H1 (cell line): ENCODE measurements at regions not wholly inside any gene's neighbourhood (a gene's known extent, or its start where the extent isn't known, plus 50 kb on each side); places are given as distances from the start of the nearest gene placed in this dataset.

Source experiments
- CTCF ChIA-PET: fragments of 300-600 bp; sonication (Branson Sonifier 250); formaldehyde crosslinking; loops from one replicate; lab custom pipeline; 2021; ENCODE audit not compliant: partially characterized antibody; lab: Charles Lee
- POLR2A ChIA-PET: fragments of 300-600 bp; sonication (Branson Sonifier 250); formaldehyde crosslinking; loops from one replicate; lab custom pipeline; 2021; ENCODE audit warnings: inconsistent platforms; ENCODE audit not compliant: partially characterized antibody; lab: Charles Lee
- DNase-seq, 2 experiments: peaks; one replicate each; pipeline versions ENCODE4 v3.0.0 to v3.0.0-alpha.2; 2010 to 2022; ENCODE audit warnings: low spot score in 2 of 2, low read depth in 1 of 2, mixed read lengths in 1 of 2
- FAIRE-seq: peaks from 2 replicates; lab custom pipeline; 2011; peaks lifted over from hg19 to GRCh38; lab: Jason Lieb, UNC
- H2AFZ ChIP-seq: 2 replicates; pipeline ENCODE4 v1.8.1; 2012; ENCODE audit warnings: low read length, inconsistent platforms
- H2AK5ac ChIP-seq: 2 replicates; pipeline ENCODE4 v1.6.1; 2013; ENCODE audit warnings: low read depth, low read length
- H2BK120ac ChIP-seq: replicated peaks from 2 replicates; pipeline ENCODE3; 2013; ENCODE audit warnings: low read depth, low read length, inconsistent platforms
- H2BK12ac ChIP-seq: 2 replicates; pipeline ENCODE4 v1.6.1; 2013; ENCODE audit warnings: low read depth, low read length
- H2BK15ac ChIP-seq: 2 replicates; pipeline ENCODE4 v1.6.1; 2013; ENCODE audit warnings: low read length
- H2BK20ac ChIP-seq: 2 replicates; pipeline ENCODE4 v1.6.1; 2013; ENCODE audit warnings: low read length
- H2BK5ac ChIP-seq: 2 replicates; pipeline ENCODE4 v1.6.1; 2013; ENCODE audit warnings: low read depth, low read length
- H3K14ac ChIP-seq: 2 replicates; pipeline ENCODE4 v1.6.1; 2013; ENCODE audit warnings: inconsistent platforms; ENCODE audit not compliant: insufficient read length
- H3K18ac ChIP-seq: 2 replicates; pipeline ENCODE4 v1.6.1; 2013; ENCODE audit warnings: low read length; ENCODE audit errors: extremely low read depth
- H3K23ac ChIP-seq: 2 replicates; pipeline ENCODE4 v1.6.1; 2013; ENCODE audit warnings: inconsistent platforms; ENCODE audit not compliant: insufficient read length
- H3K23me2 ChIP-seq: 2 replicates; pipeline ENCODE4 v1.6.1; 2013; ENCODE audit warnings: low read depth, low read length
- H3K27ac ChIP-seq: 2 replicates; pipeline ENCODE4 v1.6.1; 2011; ENCODE audit warnings: low read depth, low read length, inconsistent platforms
- H3K27me3 ChIP-seq, 4 experiments: replicated peaks in 1 of 4; 1 replicate in 1 of 4; 2 replicates in 3 of 4; pipeline versions ENCODE4 v1.6.1 to v1.8.1; 2011 to 2013; ENCODE audit warnings: low read length in 3 of 4, mild to moderate bottlenecking in 3 of 4, inconsistent platforms in 2 of 4, mixed read lengths in 2 of 4, moderate library complexity in 1 of 4; ENCODE audit not compliant: control insufficient read depth in 3 of 4, insufficient read depth in 3 of 4; ENCODE audit errors: extremely low read depth in 1 of 4
- H3K36me3 ChIP-seq, 4 experiments: 2 replicates each; pipeline versions ENCODE4 v1.6.1 to v1.8.1; 2011 to 2013; ENCODE audit warnings: mild to moderate bottlenecking in 4 of 4, low read length in 3 of 4, moderate library complexity in 2 of 4, control low read depth in 1 of 4, inconsistent platforms in 1 of 4; ENCODE audit not compliant: insufficient read depth in 4 of 4, control insufficient read depth in 2 of 4
- H3K4ac ChIP-seq: replicated peaks from 2 replicates; pipeline ENCODE3; 2013; ENCODE audit warnings: low read length, low read depth, mixed read lengths, inconsistent platforms; ENCODE audit not compliant: insufficient read length
- H3K4me1 ChIP-seq, 4 experiments: replicated peaks in 1 of 4; 1 replicate in 1 of 4; 2 replicates in 3 of 4; pipeline versions ENCODE4 v1.6.1 to v1.8.1; 2011 to 2013; ENCODE audit warnings: low read length in 3 of 4, inconsistent platforms in 2 of 4, mixed read lengths in 1 of 4; ENCODE audit not compliant: insufficient read depth in 4 of 4, control insufficient read depth in 3 of 4
- H3K4me2 ChIP-seq, 2 experiments: 2 replicates each; pipeline versions ENCODE4 v1.6.1 to v1.8.1; 2011 to 2013; ENCODE audit warnings: low read depth in 2 of 2, low read length in 2 of 2, control low read depth in 1 of 2, inconsistent platforms in 1 of 2, mild to moderate bottlenecking in 1 of 2; ENCODE audit not compliant: insufficient read depth in 1 of 2
- H3K4me3 ChIP-seq, 4 experiments: fragments of 200-600, 300-600 bp in 1 of 4; sonication (generic), shearing (Covaris generic), sonication (Bioruptor Twin) in 1 of 4; 2 replicates each; pipeline versions ENCODE4 v1.5.1 to v1.8.1; 2011 to 2016; ENCODE audit warnings: low read length in 4 of 4, low read depth in 3 of 4, control low read depth in 2 of 4, inconsistent platforms in 2 of 4, mild to moderate bottlenecking in 2 of 4, mixed read lengths in 1 of 4, moderate library complexity in 1 of 4; ENCODE audit not compliant: insufficient read depth in 2 of 4; ENCODE audit errors: extremely low read depth in 1 of 4
- H3K56ac ChIP-seq: replicated peaks from 2 replicates; pipeline ENCODE3; 2013; ENCODE audit warnings: low read depth, mild to moderate bottlenecking, mixed read lengths, low read length, inconsistent platforms; ENCODE audit not compliant: insufficient read length
- H3K79me1 ChIP-seq: 2 replicates; pipeline ENCODE4 v1.6.1; 2013; ENCODE audit warnings: low read depth, low read length, control low read depth
- H3K79me2 ChIP-seq, 2 experiments: 2 replicates each; pipeline versions ENCODE4 v1.6.1 to v1.8.1; 2012 to 2013; ENCODE audit warnings: low read length in 2 of 2, mild to moderate bottlenecking in 2 of 2, inconsistent platforms in 1 of 2; ENCODE audit not compliant: insufficient read depth in 2 of 2, control insufficient read depth in 1 of 2
- H3K9ac ChIP-seq, 4 experiments: replicated peaks in 1 of 4; 1 replicate in 1 of 4; 2 replicates in 3 of 4; pipeline versions ENCODE4 v1.6.1 to v1.8.1; 2011 to 2013; ENCODE audit warnings: low read depth in 3 of 4, low read length in 3 of 4, control low read depth in 2 of 4, mild to moderate bottlenecking in 2 of 4, moderate library complexity in 2 of 4, inconsistent platforms in 1 of 4; ENCODE audit errors: extremely low read depth in 1 of 4
- H3K9me3 ChIP-seq, 2 experiments: 2 replicates each; pipeline versions ENCODE4 v1.6.1 to v1.8.1; 2012 to 2013; ENCODE audit warnings: mild to moderate bottlenecking in 2 of 2, moderate library complexity in 2 of 2, control low read depth in 1 of 2, inconsistent platforms in 1 of 2, low read depth in 1 of 2, low read length in 1 of 2, mixed read lengths in 1 of 2; ENCODE audit not compliant: insufficient read depth in 2 of 2
- H4K20me1 ChIP-seq, 2 experiments: replicated peaks in 1 of 2; 2 replicates each; pipeline versions ENCODE3 to v1.8.1; 2011 to 2013; ENCODE audit warnings: inconsistent platforms in 2 of 2, low read length in 2 of 2, mild to moderate bottlenecking in 1 of 2; ENCODE audit not compliant: insufficient read depth in 2 of 2, control insufficient read depth in 1 of 2
- H4K5ac ChIP-seq: 2 replicates; pipeline ENCODE4 v1.6.1; 2013; ENCODE audit warnings: low read length, low read depth, mixed read lengths, inconsistent platforms; ENCODE audit not compliant: insufficient read length
- H4K8ac ChIP-seq: 2 replicates; pipeline ENCODE4 v1.8.0; 2013; ENCODE audit warnings: mild to moderate bottlenecking, moderate library complexity, low read length, inconsistent platforms; ENCODE audit not compliant: insufficient read depth; ENCODE audit errors: extremely low read depth
- H4K91ac ChIP-seq: replicated peaks from 2 replicates; pipeline ENCODE3; 2013; ENCODE audit warnings: low read length, mixed read lengths, inconsistent platforms; ENCODE audit not compliant: insufficient read length
- BRCA1 ChIP-seq: IDR thresholded peaks from 2 replicates; pipeline ENCODE4 v1.6.1; 2012; ENCODE audit warnings: low read depth, low read length, improper control_type of control experiment
- CHD2 ChIP-seq: IDR thresholded peaks from 2 replicates; pipeline ENCODE4 v1.6.1; 2012; ENCODE audit warnings: low read length, improper control_type of control experiment
- WGBS, 2 experiments: shearing (Covaris generic) in 1 of 2; methylation state at CpG; one replicate each; pipeline versions ENCODE4 v1.1.6 to v1.1.7; 2013 to 2015; ENCODE audit warnings: low lambda C conversion rate in 2 of 2, mixed read lengths in 2 of 2, inconsistent platforms in 1 of 2, low coverage in 1 of 2, missing lambda C conversion rate in 1 of 2; ENCODE audit not compliant: insufficient replicate concordance in 2 of 2, insufficient coverage in 1 of 2, insufficient read length in 1 of 2; ENCODE audit errors: extremely low coverage in 1 of 2, missing lambda C conversion rate in 1 of 2; 5-methylcytosine and 5-hydroxymethylcytosine counted together

DNA sequence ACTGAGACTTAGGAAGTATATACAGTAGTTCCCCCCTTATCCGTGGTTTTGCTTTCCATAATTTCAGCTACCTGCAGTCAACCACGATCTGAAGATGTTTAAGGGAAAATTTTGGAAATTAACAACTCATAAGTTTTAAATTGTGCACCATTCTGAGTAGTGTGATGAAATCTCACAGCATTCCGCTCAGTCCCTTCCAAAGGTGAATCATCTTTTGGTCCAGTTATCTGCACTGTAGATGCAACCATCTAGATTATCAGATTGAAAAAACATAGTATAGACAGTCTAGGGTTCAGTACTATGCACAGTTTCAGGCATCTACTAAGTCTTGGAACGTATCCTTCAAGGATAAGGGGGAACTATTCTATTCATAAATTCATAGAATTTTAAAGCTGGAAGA lies 109.0 kb downstream of the ANXA3 start:
- ChIA-PET CTCF (interaction anchor here (0.6 to 2.0 kb wide), 6 partner anchors 8 to 1011 kb away, joined by 3 to 6 read pairs (median 4); no protein-coding TSS in a partner anchor), POLR2A (no interaction called here)
- WGBS, 2 experiments, result 85% methylated on average over 4 of the region's 4 CpGs; no CpG with 5 or more reads in 1 of the 2 experiments
- H3K4me1 ChIP-seq, result peaks cover 2 to 13% (median 2%) of the 10 kb centered on the region in 4 experiments; a peak in 3 of 7 replicates
- no peak overlapping the region for H3K14ac ChIP-seq
- H2BK12ac ChIP-seq, result no peak overlapping the region
- FAIRE-seq, result no peak
- H2AK5ac ChIP-seq, result no peak overlapping the region
- no peak overlapping the region for H3K4me2 ChIP-seq
- no peak overlapping the region for H2BK15ac ChIP-seq
- H2BK5ac ChIP-seq, result no peak overlapping the region
- H4K5ac ChIP-seq, result no peak overlapping the region
- no peak overlapping the region for H3K56ac ChIP-seq
- H2AFZ ChIP-seq, result no peak overlapping the region
- H3K23ac ChIP-seq, result no peak overlapping the region
- no peaks in the 10 kb centered on the region for H4K20me1 ChIP-seq
- no peak overlapping the region for H2BK120ac ChIP-seq
- no peak for DNase-seq
- H3K27ac ChIP-seq, result no peak overlapping the region
- H3K9ac ChIP-seq, result no peak overlapping the region
- H3K79me2 ChIP-seq, result no peaks in the 10 kb centered on the region
- no peak overlapping the region for H3K4me3 ChIP-seq
- no peaks in the 10 kb centered on the region for H3K79me1 ChIP-seq
- H3K4ac ChIP-seq, result no peak overlapping the region
- H3K27me3 ChIP-seq, result no peaks in the 10 kb centered on the region; a peak in 1 of 7 replicates
- H3K23me2 ChIP-seq, result no peaks in the 10 kb centered on the region
- no peak overlapping the region for H4K8ac ChIP-seq
- no peak overlapping the region for H3K18ac ChIP-seq
- no peak for TF ChIP-seq BRCA1
- TF ChIP-seq CHD2, result no peak
- H4K91ac ChIP-seq, result no peak overlapping the region
- no peaks in the 10 kb centered on the region for H3K9me3 ChIP-seq
- H2BK20ac ChIP-seq, result no peak overlapping the region
- H3K36me3 ChIP-seq, result no peaks in the 10 kb centered on the region
